GM10847 (cell line): ENCODE measurements at regions not wholly inside any gene's neighbourhood (a gene's known extent, or its start where the extent isn't known, plus 50 kb on each side); places are given as distances from the start of the nearest gene placed in this dataset.

Experiments
- POLR2A ChIP-seq: IDR thresholded peaks from 2 replicates; pipeline ENCODE4 v1.6.1; 2011; ENCODE audit not compliant: insufficient read length; ENCODE audit errors: extremely low read depth

GRCh38 chr3:72340476-72341379, 507.5 kb downstream of the SHQ1 start:
- TF ChIP-seq POLR2A: no peak

- no peak for TF ChIP-seq POLR2A
Measured at GRCh38 chr3:72340056-72340455, 508.2 kb downstream of the SHQ1 start.

- TF ChIP-seq POLR2A: no peak
Measured at GRCh38 chr3:72339670-72340030, 508.6 kb downstream of the SHQ1 start.

- no peak for TF ChIP-seq POLR2A
Measured at GRCh38 chr3:72338942-72339669, 509.1 kb downstream of the SHQ1 start.

- TF ChIP-seq POLR2A: no peak
Measured at GRCh38 chr3:72338082-72338941, 509.9 kb downstream of the SHQ1 start.

- TF ChIP-seq POLR2A: no peak
Measured at GRCh38 chr3:72337480-72337855, 510.8 kb downstream of the SHQ1 start.

GRCh38 chr3:72336821-72337479, 511.3 kb downstream of the SHQ1 start:
- TF ChIP-seq POLR2A: no peak

- no peak for TF ChIP-seq POLR2A
Measured at GRCh38 chr3:72336114-72336651, 512.1 kb downstream of the SHQ1 start.

- TF ChIP-seq POLR2A: no peak
Measured at GRCh38 chr3:72335458-72336095, 512.7 kb downstream of the SHQ1 start.

- no peak for TF ChIP-seq POLR2A
Measured at GRCh38 chr3:72334681-72335457, 513.4 kb downstream of the SHQ1 start.

- TF ChIP-seq POLR2A: no peak
Measured at GRCh38 chr3:72332689-72333088, 515.6 kb downstream of the SHQ1 start.

GRCh38 chr3:72332036-72332435, 516.2 kb downstream of the SHQ1 start:
- no peak for TF ChIP-seq POLR2A

- TF ChIP-seq POLR2A: no peak
Measured at GRCh38 chr3:72331076-72331475, 517.2 kb downstream of the SHQ1 start.

- TF ChIP-seq POLR2A: no peak
Measured at GRCh38 chr3:72329354-72329753, 518.9 kb downstream of the SHQ1 start.

- TF ChIP-seq POLR2A: no peak
Measured at GRCh38 chr3:72328755-72329277, 519.4 kb downstream of the SHQ1 start.
